ENCODE measurements at regions not wholly inside any gene's neighbourhood (a gene's known extent, or its start where the extent isn't known, plus 50 kb on each side); places are given as distances from the start of the nearest gene placed in this dataset.

GRCh38 chr21:16910435-16911165, 602.2 kb upstream of the CXADR start:
- TF ChIP-seq EP300 (IDR thresholded peaks at IDR 0.05), result no peak
- TF ChIP-seq CTCF (IDR thresholded peaks at IDR 0.05), result no peak
- TF ChIP-seq POLR2A (IDR thresholded peaks at IDR 0.05), result no peak

Measured in suprapubic skin (tissue), 3 donors.